ENCODE measurements at regions not wholly inside any gene's neighbourhood (a gene's known extent, or its start where the extent isn't known, plus 50 kb on each side); places are given as distances from the start of the nearest gene placed in this dataset.

DNA sequence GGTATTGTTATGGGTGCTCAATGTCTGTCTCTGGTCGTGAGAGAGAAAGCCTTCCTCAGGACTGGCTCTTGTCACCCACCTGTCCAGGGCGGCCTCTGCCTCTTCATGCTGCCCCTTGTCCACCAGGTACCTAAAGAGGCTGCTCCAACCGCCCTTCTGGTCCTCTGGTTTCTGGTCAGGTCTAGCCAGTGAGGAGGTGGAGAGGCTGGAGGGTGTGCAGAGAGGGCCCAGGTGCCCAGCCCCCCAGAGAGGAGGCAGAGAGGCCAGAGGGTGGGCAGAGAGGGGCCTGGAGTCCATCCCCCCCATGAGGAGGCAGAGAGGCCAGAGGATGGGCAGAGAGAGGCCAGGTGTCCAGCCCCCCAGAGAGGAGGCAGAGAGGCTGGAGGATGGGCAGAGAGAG lies 329.8 kb upstream of the IRX4 start:
- no peaks in the 10 kb centered on the region; a peak in 1 of 7 replicates for H3K27me3 ChIP-seq (replicated peaks in 1 of 4; ENCODE audit: control insufficient read depth in 3 of 4, extremely low read depth in 1 of 4, insufficient read depth in 3 of 4, low read length in 3 of 4)
- no peak overlapping the region for H3K18ac ChIP-seq (ENCODE audit: extremely low read depth, low read length)
- H2BK20ac ChIP-seq (ENCODE audit: low read length) = no peak overlapping the region
- no peak overlapping the region for H3K9ac ChIP-seq (replicated peaks in 1 of 4; ENCODE audit: extremely low read depth in 1 of 4, low read depth in 3 of 4, low read length in 3 of 4)
- no peaks in the 10 kb centered on the region for H3K9me3 ChIP-seq (ENCODE audit: insufficient read depth in 2 of 2, low read depth in 1 of 2, low read length in 1 of 2)
- no peak overlapping the region for H2BK120ac ChIP-seq (replicated peaks; ENCODE audit: low read depth, low read length)
- H2BK5ac ChIP-seq (ENCODE audit: low read depth, low read length) = no peak overlapping the region
- CTCF ChIA-PET (ENCODE audit: partially characterized antibody) = no interaction called here
- H4K8ac ChIP-seq (ENCODE audit: extremely low read depth, insufficient read depth, low read length) = no peak overlapping the region; the same call in 1 of the 2 replicates
- H2BK12ac ChIP-seq (ENCODE audit: low read depth, low read length) = no peak overlapping the region
- no peak for FAIRE-seq
- no peak overlapping the region for H3K23ac ChIP-seq (ENCODE audit: insufficient read length)
- no peak overlapping the region for H2AK5ac ChIP-seq (ENCODE audit: low read depth, low read length)
- no peak overlapping the region for H2BK15ac ChIP-seq (ENCODE audit: low read length)
- H3K4me2 ChIP-seq (ENCODE audit: insufficient read depth in 1 of 2, low read depth in 2 of 2, low read length in 2 of 2) = no peak overlapping the region
- no peaks in the 10 kb centered on the region for H3K36me3 ChIP-seq (ENCODE audit: control insufficient read depth in 2 of 4, insufficient read depth in 4 of 4, low read length in 3 of 4)
- H3K79me1 ChIP-seq (ENCODE audit: low read depth, low read length) = no peaks in the 10 kb centered on the region
- no peak overlapping the region for H2AFZ ChIP-seq (ENCODE audit: low read length)
- TF ChIP-seq BCL11A (IDR thresholded peaks at IDR 0.05; ENCODE audit: low read depth in 2 of 2, low read length in 2 of 2) = no peak
- no peak for TF ChIP-seq ASH2L (IDR thresholded peaks at IDR 0.05; ENCODE audit: low read length)
- TF ChIP-seq PHF8 (conservative IDR thresholded peaks at IDR 0.05; ENCODE audit: low read depth, low read length) = no peak
- no peak for TF ChIP-seq SP1 (IDR thresholded peaks at IDR 0.05; ENCODE audit: low read depth, low read length)
- no peak for TF ChIP-seq HDAC2 (IDR thresholded peaks at IDR 0.05; ENCODE audit: borderline replicate concordance in 1 of 2, low read depth in 2 of 2, low read length in 2 of 2)
- no peak for TF ChIP-seq JUND (IDR thresholded peaks at IDR 0.05; ENCODE audit: low read length)
- no peak for TF ChIP-seq CEBPB (IDR thresholded peaks at IDR 0.05; ENCODE audit: low read depth, low read length)
- TF ChIP-seq HDAC6 (IDR thresholded peaks at IDR 0.05; ENCODE audit: low read depth, low read length) = no peak
- no peak for TF ChIP-seq RAD21 (IDR thresholded peaks at IDR 0.05 in 1 of 2, conservative IDR thresholded peaks at IDR 0.05 in 1 of 2; ENCODE audit: low read depth in 2 of 2, low read length in 2 of 2)
- no peak for TF ChIP-seq EZH2 (IDR thresholded peaks at IDR 0.05; ENCODE audit: low read depth, low read length, severe bottlenecking)
- no peak overlapping the region for H4K91ac ChIP-seq (replicated peaks; ENCODE audit: insufficient read length, low read length)
- H3K4me3 ChIP-seq (ENCODE audit: extremely low read depth in 1 of 4, insufficient read depth in 2 of 4, low read depth in 3 of 4, low read length in 4 of 4) = no peak overlapping the region
- no peak overlapping the region for H3K27ac ChIP-seq (ENCODE audit: low read depth, low read length)
- H4K20me1 ChIP-seq (replicated peaks in 1 of 2; ENCODE audit: control insufficient read depth in 1 of 2, insufficient read depth in 2 of 2, low read length in 2 of 2) = no peaks in the 10 kb centered on the region
- H3K4ac ChIP-seq (replicated peaks; ENCODE audit: insufficient read length, low read depth, low read length) = no peak overlapping the region
- no peaks in the 10 kb centered on the region; a peak in 1 of 7 replicates for H3K4me1 ChIP-seq (replicated peaks in 1 of 4; ENCODE audit: control insufficient read depth in 3 of 4, insufficient read depth in 4 of 4, low read length in 3 of 4)
- no peaks in the 10 kb centered on the region for H3K23me2 ChIP-seq (ENCODE audit: low read depth, low read length)
- H3K14ac ChIP-seq (ENCODE audit: insufficient read length) = no peak overlapping the region
- POLR2A ChIA-PET (ENCODE audit: partially characterized antibody) = no interaction called here
- H4K5ac ChIP-seq (ENCODE audit: insufficient read length, low read depth, low read length) = no peak overlapping the region
- H3K79me2 ChIP-seq (ENCODE audit: control insufficient read depth in 1 of 2, insufficient read depth in 2 of 2, low read length in 2 of 2) = no peaks in the 10 kb centered on the region
- DNase-seq (ENCODE audit: low read depth in 1 of 2, low spot score in 2 of 2) = no peak
- H3K56ac ChIP-seq (replicated peaks; ENCODE audit: insufficient read length, low read depth, low read length) = no peak overlapping the region
- WGBS, 2 experiments (ENCODE audit: extremely low coverage in 1 of 2, insufficient coverage in 1 of 2, insufficient read length in 1 of 2, insufficient replicate concordance in 2 of 2, low coverage in 1 of 2, low lambda C conversion rate in 2 of 2, missing lambda C conversion rate in 1 of 2) = 73% methylated on average over 3 of the region's 3 CpGs; no CpG with 5 or more reads in 1 of the 2 experiments

All from H1 (cell line).